Cardiac fibroblast (primary cell): ENCODE measurements at regions not wholly inside any gene's neighbourhood (a gene's known extent, or its start where the extent isn't known, plus 50 kb on each side); places are given as distances from the start of the nearest gene placed in this dataset.

Experiments used
- DNase-seq, 2 donors: peaks; one replicate each; pipeline versions ENCODE4 v3.0.0 to v3.0.0-alpha.2; 2010; ENCODE audit warnings: low read depth in 2 of 2
- H3K4me3 ChIP-seq, 2 donors: replicated peaks in 1 of 2; 1 replicate in 1 of 2; 2 replicates in 1 of 2; pipeline ENCODE4 v1.5.1; 2011; ENCODE audit warnings: low read depth in 2 of 2, low read length in 2 of 2, mild to moderate bottlenecking in 2 of 2, moderate library complexity in 1 of 2
- TF ChIP-seq, protein P1 (sequence below): IDR thresholded peaks from one replicate; pipeline ENCODE4 v1.5.1; 2011; ENCODE audit warnings: low read depth, mild to moderate bottlenecking, low read length, inconsistent platforms

DNA sequence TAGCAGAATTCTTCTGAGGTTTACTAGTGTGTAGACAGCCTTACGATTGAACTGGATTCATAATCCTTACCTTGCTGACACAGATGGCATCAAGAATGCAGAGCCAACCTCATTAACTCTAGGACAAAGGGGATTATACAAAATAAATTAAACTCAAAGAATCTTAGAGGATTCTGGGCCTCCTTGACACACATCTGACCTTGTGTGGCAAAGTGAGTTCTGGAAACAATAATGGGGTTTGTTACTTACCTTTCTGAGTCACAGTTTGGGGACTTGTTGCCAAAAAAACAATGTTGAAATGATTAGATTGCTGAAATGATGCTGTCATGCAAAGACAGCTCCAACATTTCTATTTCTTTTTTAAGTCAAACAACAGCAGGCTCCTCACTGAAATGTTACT lies 179.1 kb upstream of the ISX start:
- no peak overlapping the region for H3K4me3 ChIP-seq
- no peak for DNase-seq
- TF ChIP-seq, protein P1, sequence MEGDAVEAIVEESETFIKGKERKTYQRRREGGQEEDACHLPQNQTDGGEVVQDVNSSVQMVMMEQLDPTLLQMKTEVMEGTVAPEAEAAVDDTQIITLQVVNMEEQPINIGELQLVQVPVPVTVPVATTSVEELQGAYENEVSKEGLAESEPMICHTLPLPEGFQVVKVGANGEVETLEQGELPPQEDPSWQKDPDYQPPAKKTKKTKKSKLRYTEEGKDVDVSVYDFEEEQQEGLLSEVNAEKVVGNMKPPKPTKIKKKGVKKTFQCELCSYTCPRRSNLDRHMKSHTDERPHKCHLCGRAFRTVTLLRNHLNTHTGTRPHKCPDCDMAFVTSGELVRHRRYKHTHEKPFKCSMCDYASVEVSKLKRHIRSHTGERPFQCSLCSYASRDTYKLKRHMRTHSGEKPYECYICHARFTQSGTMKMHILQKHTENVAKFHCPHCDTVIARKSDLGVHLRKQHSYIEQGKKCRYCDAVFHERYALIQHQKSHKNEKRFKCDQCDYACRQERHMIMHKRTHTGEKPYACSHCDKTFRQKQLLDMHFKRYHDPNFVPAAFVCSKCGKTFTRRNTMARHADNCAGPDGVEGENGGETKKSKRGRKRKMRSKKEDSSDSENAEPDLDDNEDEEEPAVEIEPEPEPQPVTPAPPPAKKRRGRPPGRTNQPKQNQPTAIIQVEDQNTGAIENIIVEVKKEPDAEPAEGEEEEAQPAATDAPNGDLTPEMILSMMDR, result no peak

DNA sequence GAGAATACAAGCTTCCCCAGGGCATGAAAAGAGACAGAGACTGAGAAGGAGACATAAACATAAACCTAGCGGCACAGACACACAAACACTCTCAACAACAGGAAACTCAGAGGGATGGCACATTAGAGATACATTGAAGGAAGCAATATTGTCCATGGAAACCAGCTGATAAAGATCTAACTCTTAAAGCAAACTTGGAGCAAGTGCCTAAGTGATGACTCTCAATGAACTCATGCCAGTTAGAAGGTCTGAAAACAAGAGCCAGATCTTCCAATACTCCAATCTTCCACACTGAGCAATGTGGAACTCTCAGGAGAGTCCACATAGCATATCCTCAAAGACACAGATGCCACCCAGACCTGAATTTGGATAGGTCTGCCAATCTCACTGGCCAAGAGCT lies 168.8 kb upstream of the ISX start:
- no peak overlapping the region for H3K4me3 ChIP-seq
- DNase-seq, result no peak
- TF ChIP-seq, protein P1, result no peak

DNA sequence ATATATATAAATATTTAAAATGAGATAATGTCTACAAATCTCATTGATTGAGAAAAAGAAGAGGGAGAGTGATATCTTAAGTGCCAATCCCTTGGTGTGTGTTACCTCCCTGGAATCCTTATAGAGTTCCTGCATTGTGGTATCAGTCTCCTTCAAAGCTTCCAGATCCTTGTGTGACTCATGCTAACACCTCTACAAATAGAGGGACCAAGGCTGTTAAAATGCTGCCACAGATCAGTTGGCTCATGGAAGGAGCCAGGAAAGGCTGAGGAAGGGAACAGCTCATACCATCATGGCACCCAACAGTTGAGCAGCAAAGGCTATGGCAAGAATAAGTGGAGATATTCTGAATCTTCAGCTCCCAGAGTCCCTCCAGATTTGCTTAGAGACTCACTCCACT lies 163.6 kb upstream of the ISX start:
- no peak for DNase-seq
- TF ChIP-seq, protein P1, result no peak
- no peak overlapping the region for H3K4me3 ChIP-seq

DNA sequence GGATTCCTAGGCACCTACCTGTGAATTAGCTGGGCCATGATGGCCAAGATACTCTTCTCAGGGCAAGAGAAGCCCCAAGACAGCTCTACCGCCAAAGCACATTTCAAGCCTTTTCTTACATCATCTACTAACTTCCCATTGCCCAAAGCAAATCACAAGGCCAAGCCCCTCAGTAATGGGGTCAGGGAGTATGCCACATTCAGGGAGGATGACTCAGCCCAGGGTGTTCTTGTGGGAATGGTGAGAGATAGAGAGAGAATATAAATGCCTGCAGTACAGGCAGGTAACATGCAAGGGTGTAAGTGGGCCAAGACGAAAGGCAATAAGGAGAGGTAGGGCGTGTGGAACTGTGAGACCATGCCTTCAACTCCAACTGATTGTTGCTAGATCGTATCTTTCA lies 162.5 kb upstream of the ISX start:
- no peak overlapping the region for H3K4me3 ChIP-seq
- TF ChIP-seq, protein P1, result no peak
- no peak for DNase-seq

DNA sequence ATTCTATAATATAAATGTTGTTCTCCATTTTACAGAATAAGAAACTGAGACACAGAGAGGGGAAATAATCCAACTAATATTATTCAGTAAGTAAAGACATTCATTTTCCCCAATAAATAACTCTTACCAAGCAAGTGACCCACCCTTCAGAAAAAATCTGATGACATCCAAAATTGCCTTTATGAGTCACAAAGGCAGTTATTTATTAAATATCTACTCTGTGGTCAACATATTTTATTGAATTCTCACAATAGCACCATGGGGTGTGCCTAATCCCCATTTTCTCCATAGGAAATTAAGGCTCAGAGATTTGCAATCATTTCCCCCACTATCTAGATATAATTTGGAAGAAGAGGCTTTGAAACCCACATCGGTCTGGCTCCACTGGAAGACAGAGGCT lies 161.5 kb upstream of the ISX start:
- no peak overlapping the region for H3K4me3 ChIP-seq
- TF ChIP-seq, protein P1, result no peak
- DNase-seq, result no peak

DNA sequence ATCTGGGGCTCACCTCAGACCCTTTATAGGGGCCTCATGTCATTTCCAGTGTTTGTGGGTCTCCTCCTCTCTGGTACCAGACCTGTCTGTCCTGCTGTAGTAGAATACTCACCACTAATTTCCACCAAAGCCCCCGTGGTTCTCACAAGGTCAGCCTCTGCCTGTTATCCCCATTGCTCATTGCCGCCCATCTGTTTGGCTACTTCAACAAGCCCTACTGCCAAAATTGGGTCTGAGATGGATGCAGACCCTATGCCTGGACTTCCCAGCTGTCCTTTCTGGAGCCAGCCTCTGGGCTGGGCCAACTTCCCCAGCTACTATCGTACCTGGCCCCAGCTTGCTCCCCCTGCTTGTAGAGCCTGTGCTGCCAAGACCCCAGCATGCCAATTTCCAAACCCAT lies 152.1 kb upstream of the ISX start:
- TF ChIP-seq, protein P1, result no peak
- no peak overlapping the region for H3K4me3 ChIP-seq
- DNase-seq, result no peak

DNA sequence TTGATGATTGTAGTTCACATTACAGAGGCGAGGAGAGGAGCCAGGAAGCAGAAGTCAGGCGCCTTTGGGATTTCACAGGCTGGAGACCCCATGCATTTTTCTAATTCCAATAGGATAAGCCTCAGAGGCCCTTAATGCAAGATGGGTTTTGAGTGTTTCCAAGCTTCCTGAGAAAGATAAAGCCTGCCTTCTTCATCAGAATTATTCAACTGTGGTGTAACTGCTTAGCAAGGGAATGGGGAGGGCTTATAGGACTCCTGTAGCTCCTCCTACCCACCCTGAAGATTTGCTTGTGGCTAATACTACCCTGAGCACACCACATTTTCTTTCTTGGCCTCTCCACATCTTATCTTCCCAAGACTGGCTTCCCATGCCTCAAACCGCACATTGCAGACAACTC lies 151.1 kb upstream of the ISX start:
- no peak for DNase-seq
- H3K4me3 ChIP-seq, result no peak overlapping the region
- TF ChIP-seq, protein P1, result no peak
